OCI-LY3 (cell line): ENCODE measurements at regions not wholly inside any gene's neighbourhood (a gene's known extent, or its start where the extent isn't known, plus 50 kb on each side); places are given as distances from the start of the nearest gene placed in this dataset.

ENCODE experiments used
- EZH2phosphoT487 ChIP-seq: fragments of 200-600 bp; shearing (Covaris generic); IDR thresholded peaks from 2 replicates; pipeline ENCODE4 v1.6.1; 2018; ENCODE audit warnings: antibody characterized with exemption, mixed run types, low read depth
- TF ChIP-seq, protein P1 (sequence below): fragments of 200-600, 300-600 bp; sonication (generic); IDR thresholded peaks from 2 replicates; pipeline ENCODE4 v1.5.1; 2014; ENCODE audit warnings: antibody characterized with exemption, low read length, low read depth

GRCh38 chr7:124440081-124440480 is 325.5 kb downstream of the GPR37 start:
- TF ChIP-seq, protein P1, sequence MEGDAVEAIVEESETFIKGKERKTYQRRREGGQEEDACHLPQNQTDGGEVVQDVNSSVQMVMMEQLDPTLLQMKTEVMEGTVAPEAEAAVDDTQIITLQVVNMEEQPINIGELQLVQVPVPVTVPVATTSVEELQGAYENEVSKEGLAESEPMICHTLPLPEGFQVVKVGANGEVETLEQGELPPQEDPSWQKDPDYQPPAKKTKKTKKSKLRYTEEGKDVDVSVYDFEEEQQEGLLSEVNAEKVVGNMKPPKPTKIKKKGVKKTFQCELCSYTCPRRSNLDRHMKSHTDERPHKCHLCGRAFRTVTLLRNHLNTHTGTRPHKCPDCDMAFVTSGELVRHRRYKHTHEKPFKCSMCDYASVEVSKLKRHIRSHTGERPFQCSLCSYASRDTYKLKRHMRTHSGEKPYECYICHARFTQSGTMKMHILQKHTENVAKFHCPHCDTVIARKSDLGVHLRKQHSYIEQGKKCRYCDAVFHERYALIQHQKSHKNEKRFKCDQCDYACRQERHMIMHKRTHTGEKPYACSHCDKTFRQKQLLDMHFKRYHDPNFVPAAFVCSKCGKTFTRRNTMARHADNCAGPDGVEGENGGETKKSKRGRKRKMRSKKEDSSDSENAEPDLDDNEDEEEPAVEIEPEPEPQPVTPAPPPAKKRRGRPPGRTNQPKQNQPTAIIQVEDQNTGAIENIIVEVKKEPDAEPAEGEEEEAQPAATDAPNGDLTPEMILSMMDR, result no peak
- TF ChIP-seq EZH2phosphoT487, result no peak
